PFSK-1 (cell line): ENCODE measurements at regions not wholly inside any gene's neighbourhood (a gene's known extent, or its start where the extent isn't known, plus 50 kb on each side); places are given as distances from the start of the nearest gene placed in this dataset.

ENCODE experiments used
- POLR2AphosphoS5 ChIP-seq: IDR thresholded peaks from 2 replicates; pipeline ENCODE4 v1.6.1; 2012; ENCODE audit warnings: low read depth, mild to moderate bottlenecking, control low read depth, low read length, moderate library complexity
- SIN3A ChIP-seq: IDR thresholded peaks from 2 replicates; pipeline ENCODE4 v1.6.1; 2012; ENCODE audit warnings: mild to moderate bottlenecking, low read length, moderate library complexity, borderline replicate concordance; ENCODE audit not compliant: insufficient read depth
- TF ChIP-seq, protein P1 (sequence below), 2 experiments: IDR thresholded peaks; 2 replicates each; pipeline versions ENCODE4 v1.6.1 to v1.8.0; 2011 to 2012; ENCODE audit warnings: low read depth in 2 of 2, low read length in 2 of 2, control low read depth in 1 of 2, inconsistent platforms in 1 of 2, mild to moderate bottlenecking in 1 of 2, moderate library complexity in 1 of 2; ENCODE audit not compliant: insufficient read depth in 1 of 2

DNA sequence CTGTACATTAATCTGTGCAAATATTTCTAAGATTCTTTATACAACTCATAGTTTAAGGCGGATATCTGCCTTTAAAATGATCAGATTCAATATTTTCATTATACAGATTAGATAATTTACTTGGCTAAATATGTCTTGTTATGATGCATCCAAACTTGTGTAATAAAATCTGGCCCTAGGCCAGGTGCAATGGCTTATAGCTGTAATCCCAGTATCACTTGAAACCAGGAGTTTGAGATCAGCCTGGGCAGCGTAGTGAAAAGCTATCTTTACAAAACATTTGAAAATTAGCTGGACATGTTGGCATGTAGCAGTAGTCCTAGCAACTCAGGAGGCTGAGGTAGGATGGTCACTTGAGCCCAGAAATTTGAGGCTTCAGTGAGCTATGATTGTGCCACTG lies 2002.2 kb upstream of the ACO1 start:
- TF ChIP-seq POLR2AphosphoS5 (no peak), SIN3A (no peak)
- TF ChIP-seq, protein P1, sequence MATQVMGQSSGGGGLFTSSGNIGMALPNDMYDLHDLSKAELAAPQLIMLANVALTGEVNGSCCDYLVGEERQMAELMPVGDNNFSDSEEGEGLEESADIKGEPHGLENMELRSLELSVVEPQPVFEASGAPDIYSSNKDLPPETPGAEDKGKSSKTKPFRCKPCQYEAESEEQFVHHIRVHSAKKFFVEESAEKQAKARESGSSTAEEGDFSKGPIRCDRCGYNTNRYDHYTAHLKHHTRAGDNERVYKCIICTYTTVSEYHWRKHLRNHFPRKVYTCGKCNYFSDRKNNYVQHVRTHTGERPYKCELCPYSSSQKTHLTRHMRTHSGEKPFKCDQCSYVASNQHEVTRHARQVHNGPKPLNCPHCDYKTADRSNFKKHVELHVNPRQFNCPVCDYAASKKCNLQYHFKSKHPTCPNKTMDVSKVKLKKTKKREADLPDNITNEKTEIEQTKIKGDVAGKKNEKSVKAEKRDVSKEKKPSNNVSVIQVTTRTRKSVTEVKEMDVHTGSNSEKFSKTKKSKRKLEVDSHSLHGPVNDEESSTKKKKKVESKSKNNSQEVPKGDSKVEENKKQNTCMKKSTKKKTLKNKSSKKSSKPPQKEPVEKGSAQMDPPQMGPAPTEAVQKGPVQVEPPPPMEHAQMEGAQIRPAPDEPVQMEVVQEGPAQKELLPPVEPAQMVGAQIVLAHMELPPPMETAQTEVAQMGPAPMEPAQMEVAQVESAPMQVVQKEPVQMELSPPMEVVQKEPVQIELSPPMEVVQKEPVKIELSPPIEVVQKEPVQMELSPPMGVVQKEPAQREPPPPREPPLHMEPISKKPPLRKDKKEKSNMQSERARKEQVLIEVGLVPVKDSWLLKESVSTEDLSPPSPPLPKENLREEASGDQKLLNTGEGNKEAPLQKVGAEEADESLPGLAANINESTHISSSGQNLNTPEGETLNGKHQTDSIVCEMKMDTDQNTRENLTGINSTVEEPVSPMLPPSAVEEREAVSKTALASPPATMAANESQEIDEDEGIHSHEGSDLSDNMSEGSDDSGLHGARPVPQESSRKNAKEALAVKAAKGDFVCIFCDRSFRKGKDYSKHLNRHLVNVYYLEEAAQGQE (IDR thresholded peaks at IDR 0.05; ENCODE audit: insufficient read depth in 1 of 2, low read depth in 2 of 2, low read length in 2 of 2), result no peak
